Right lobe of liver (tissue), 4 donors: ENCODE measurements at regions not wholly inside any gene's neighbourhood (a gene's known extent, or its start where the extent isn't known, plus 50 kb on each side); places are given as distances from the start of the nearest gene placed in this dataset.

ENCODE experiments used
- POLR2A ChIP-seq: fragments of 450-650 bp; IDR thresholded peaks from one replicate; pipeline ENCODE4 v1.6.1; 2017; ENCODE audit warnings: antibody characterized with exemption, mild to moderate bottlenecking
- TF ChIP-seq, protein P1 (sequence below), 4 donors: fragments of 200-600 bp in 3 of 4; fragments of 450-650 bp in 1 of 4; IDR thresholded peaks; one replicate each; pipeline versions ENCODE4 v1.5.1 to v1.8.0; 2016 to 2022; ENCODE audit warnings: antibody characterized with exemption in 4 of 4, mild to moderate bottlenecking in 2 of 4
- donor health status: DM: no; HTN: no; CAD: no.
- donor health status: DM: no; HTN: no; CAD: no.
- donor health status: DM: no; HTN: yes; CAD: no.

DNA sequence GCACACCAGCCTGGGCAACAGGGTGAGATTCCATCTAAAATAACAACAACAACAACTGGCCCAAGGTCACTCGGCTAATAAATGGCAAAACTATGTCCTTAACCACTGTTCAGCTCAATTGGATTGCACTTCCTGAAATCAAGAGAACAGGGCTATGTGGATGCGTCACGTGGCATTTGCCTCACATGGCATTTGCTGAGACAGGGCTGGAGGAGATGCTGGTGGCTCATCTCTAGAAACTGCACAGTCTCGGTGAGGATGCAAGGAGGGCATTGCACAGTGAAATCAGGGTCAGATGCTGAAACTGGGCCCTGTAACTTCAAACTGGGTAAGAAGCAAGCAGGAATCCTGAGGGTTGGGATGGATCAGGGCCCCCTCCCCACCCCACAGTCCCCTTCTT lies 171.9 kb downstream of the BUD13 start:
- TF ChIP-seq, protein P1, sequence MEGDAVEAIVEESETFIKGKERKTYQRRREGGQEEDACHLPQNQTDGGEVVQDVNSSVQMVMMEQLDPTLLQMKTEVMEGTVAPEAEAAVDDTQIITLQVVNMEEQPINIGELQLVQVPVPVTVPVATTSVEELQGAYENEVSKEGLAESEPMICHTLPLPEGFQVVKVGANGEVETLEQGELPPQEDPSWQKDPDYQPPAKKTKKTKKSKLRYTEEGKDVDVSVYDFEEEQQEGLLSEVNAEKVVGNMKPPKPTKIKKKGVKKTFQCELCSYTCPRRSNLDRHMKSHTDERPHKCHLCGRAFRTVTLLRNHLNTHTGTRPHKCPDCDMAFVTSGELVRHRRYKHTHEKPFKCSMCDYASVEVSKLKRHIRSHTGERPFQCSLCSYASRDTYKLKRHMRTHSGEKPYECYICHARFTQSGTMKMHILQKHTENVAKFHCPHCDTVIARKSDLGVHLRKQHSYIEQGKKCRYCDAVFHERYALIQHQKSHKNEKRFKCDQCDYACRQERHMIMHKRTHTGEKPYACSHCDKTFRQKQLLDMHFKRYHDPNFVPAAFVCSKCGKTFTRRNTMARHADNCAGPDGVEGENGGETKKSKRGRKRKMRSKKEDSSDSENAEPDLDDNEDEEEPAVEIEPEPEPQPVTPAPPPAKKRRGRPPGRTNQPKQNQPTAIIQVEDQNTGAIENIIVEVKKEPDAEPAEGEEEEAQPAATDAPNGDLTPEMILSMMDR (IDR thresholded peaks at IDR 0.05) = no peak
- no peak for TF ChIP-seq POLR2A
